Panc1 (cell line): ENCODE measurements at regions not wholly inside any gene's neighbourhood (a gene's known extent, or its start where the extent isn't known, plus 50 kb on each side); places are given as distances from the start of the nearest gene placed in this dataset.

Experiments used
- ATAC-seq: fragments of 200-7000 bp; cut with Tn5 transposase; 2 replicates; pipeline ENCODE4 v1.9.1; 2020; ENCODE audit warnings: mild to moderate bottlenecking, moderate library complexity
- BruUV-seq: library from RNA; stranded (reverse); fragments of 400-500 nt; replicated peaks from 2 replicates; lab custom pipeline; 2021; lab: Mats Ljungman, UMichigan
- CTCF ChIA-PET: fragments of 300-600 bp; sonication (Branson Sonifier 250); formaldehyde crosslinking; loops from one replicate; lab custom pipeline; 2022; ENCODE audit warnings: antibody characterized with exemption; lab: Charles Lee
- POLR2A ChIA-PET: fragments of 300-600 bp; sonication (Branson Sonifier 250); formaldehyde crosslinking; loops from one replicate; lab custom pipeline; 2022; ENCODE audit warnings: antibody characterized with exemption; lab: Charles Lee
- DNase-seq: peaks from one replicate; pipeline ENCODE4 v3.0.0-alpha.2; 2010; ENCODE audit warnings: low read depth, low spot score
- H3K27ac ChIP-seq: 2 replicates; pipeline ENCODE4 v1.5.1; 2011; ENCODE audit warnings: mild to moderate bottlenecking, low read length, inconsistent platforms
- H3K27me3 ChIP-seq: fragments of 200-500 bp; sonication (Bioruptor generic); 2 replicates; pipeline ENCODE4 v1.6.0; 2014; ENCODE audit warnings: low read length, inconsistent platforms; ENCODE audit not compliant: control insufficient read depth, insufficient read depth
- H3K36me3 ChIP-seq: fragments of 200-500 bp; sonication (Bioruptor generic); 2 replicates; pipeline ENCODE4 v1.5.1; 2014; ENCODE audit warnings: inconsistent platforms, mild to moderate bottlenecking, low read length, moderate library complexity; ENCODE audit not compliant: control insufficient read depth, insufficient read depth
- H3K4me1 ChIP-seq: 2 replicates; pipeline ENCODE4 v1.5.1; 2011; ENCODE audit warnings: inconsistent platforms, mild to moderate bottlenecking, low read length, moderate library complexity; ENCODE audit not compliant: control insufficient read depth, insufficient read depth
- H3K4me3 ChIP-seq, 2 experiments: 2 replicates each; pipeline ENCODE4 v1.5.1; 2011 to 2012; ENCODE audit warnings: low read depth in 2 of 2, low read length in 2 of 2, mild to moderate bottlenecking in 2 of 2, inconsistent platforms in 1 of 2, moderate library complexity in 1 of 2
- H3K9me3 ChIP-seq: fragments of 200-500 bp; sonication (Bioruptor generic); 2 replicates; pipeline ENCODE4 v1.5.1; 2014; ENCODE audit warnings: low read depth, mild to moderate bottlenecking, inconsistent platforms, low read length, moderate library complexity; ENCODE audit not compliant: control insufficient read depth, insufficient read depth
- TCF7L2 ChIP-seq: IDR thresholded peaks from 2 replicates; pipeline ENCODE4 v1.6.1; 2011; ENCODE audit warnings: mild to moderate bottlenecking, low read depth, low read length, inconsistent platforms
- in situ Hi-C: cut with HindIII; loops from 2 replicates; pipeline ENCODE4 v1.10.0; 2016; ENCODE audit warnings: low sequenced_read_pairs, low pct_unique_long_range_greater_than_20kb
- intact Hi-C: fragments of 100-400 bp; cut with micrococcal nuclease; formaldehyde crosslinking; loops from one replicate; pipeline ENCODE4 v1.10.0; 2022; ENCODE audit not compliant: unreplicated experiment
- TF ChIP-seq, protein P1 (sequence below), 2 experiments: IDR thresholded peaks; 2 replicates each; pipeline ENCODE4 v1.6.1; 2011 to 2012; ENCODE audit warnings: low read depth in 2 of 2, control low read depth in 1 of 2, low read length in 1 of 2, mild to moderate bottlenecking in 1 of 2, moderate library complexity in 1 of 2; ENCODE audit not compliant: insufficient read depth in 1 of 2
- TF ChIP-seq, protein P2 (sequence below): fragments of 450-650 bp; IDR thresholded peaks from 2 replicates; pipeline ENCODE4 v1.5.1; 2017; ENCODE audit warnings: mild to moderate bottlenecking

DNA sequence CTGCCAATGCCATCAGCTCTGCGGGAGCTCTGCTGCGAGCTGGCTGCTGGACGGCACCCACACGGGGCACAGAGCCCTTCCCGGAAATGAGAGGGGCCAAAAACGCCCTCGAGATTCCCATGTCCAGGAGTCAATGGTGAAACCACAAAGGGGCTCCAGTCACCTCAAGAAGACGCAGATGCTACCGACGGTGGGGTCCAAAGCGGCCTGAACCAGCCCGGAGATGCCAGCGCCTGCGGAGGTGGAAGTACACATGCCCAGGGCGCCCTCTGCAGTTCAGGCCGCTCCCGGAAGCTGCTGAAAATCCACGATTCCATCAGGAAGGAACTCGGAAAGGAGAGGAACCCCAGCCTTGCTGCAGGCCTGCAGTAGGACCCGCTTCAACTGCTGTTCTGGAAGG is 82.4 kb upstream of the SELENOP start:
- no peaks in the 10 kb centered on the region for H3K36me3 ChIP-seq
- no peak overlapping the region for H3K4me3 ChIP-seq
- H3K27me3 ChIP-seq, result peaks cover 5% of the 10 kb centered on the region; the same call in 1 of the 2 replicates
- TF ChIP-seq, protein P1, sequence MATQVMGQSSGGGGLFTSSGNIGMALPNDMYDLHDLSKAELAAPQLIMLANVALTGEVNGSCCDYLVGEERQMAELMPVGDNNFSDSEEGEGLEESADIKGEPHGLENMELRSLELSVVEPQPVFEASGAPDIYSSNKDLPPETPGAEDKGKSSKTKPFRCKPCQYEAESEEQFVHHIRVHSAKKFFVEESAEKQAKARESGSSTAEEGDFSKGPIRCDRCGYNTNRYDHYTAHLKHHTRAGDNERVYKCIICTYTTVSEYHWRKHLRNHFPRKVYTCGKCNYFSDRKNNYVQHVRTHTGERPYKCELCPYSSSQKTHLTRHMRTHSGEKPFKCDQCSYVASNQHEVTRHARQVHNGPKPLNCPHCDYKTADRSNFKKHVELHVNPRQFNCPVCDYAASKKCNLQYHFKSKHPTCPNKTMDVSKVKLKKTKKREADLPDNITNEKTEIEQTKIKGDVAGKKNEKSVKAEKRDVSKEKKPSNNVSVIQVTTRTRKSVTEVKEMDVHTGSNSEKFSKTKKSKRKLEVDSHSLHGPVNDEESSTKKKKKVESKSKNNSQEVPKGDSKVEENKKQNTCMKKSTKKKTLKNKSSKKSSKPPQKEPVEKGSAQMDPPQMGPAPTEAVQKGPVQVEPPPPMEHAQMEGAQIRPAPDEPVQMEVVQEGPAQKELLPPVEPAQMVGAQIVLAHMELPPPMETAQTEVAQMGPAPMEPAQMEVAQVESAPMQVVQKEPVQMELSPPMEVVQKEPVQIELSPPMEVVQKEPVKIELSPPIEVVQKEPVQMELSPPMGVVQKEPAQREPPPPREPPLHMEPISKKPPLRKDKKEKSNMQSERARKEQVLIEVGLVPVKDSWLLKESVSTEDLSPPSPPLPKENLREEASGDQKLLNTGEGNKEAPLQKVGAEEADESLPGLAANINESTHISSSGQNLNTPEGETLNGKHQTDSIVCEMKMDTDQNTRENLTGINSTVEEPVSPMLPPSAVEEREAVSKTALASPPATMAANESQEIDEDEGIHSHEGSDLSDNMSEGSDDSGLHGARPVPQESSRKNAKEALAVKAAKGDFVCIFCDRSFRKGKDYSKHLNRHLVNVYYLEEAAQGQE (IDR thresholded peaks at IDR 0.05; ENCODE audit: insufficient read depth in 1 of 2, low read depth in 2 of 2, low read length in 1 of 2), result no peak
- TF ChIP-seq, protein P2, sequence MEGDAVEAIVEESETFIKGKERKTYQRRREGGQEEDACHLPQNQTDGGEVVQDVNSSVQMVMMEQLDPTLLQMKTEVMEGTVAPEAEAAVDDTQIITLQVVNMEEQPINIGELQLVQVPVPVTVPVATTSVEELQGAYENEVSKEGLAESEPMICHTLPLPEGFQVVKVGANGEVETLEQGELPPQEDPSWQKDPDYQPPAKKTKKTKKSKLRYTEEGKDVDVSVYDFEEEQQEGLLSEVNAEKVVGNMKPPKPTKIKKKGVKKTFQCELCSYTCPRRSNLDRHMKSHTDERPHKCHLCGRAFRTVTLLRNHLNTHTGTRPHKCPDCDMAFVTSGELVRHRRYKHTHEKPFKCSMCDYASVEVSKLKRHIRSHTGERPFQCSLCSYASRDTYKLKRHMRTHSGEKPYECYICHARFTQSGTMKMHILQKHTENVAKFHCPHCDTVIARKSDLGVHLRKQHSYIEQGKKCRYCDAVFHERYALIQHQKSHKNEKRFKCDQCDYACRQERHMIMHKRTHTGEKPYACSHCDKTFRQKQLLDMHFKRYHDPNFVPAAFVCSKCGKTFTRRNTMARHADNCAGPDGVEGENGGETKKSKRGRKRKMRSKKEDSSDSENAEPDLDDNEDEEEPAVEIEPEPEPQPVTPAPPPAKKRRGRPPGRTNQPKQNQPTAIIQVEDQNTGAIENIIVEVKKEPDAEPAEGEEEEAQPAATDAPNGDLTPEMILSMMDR, result peak; percentile 61
- intact Hi-C loops, result no loop called here
- no TSS peak for BruUV-seq
- H3K27ac ChIP-seq, result no peak overlapping the region
- ChIA-PET CTCF (no interaction called here), POLR2A (no interaction called here)
- ATAC-seq, result no peak
- no peaks in the 10 kb centered on the region for H3K9me3 ChIP-seq
- in situ Hi-C loops, result no loop called here
- DNase-seq, result no peak
- no peaks in the 10 kb centered on the region for H3K4me1 ChIP-seq

DNA sequence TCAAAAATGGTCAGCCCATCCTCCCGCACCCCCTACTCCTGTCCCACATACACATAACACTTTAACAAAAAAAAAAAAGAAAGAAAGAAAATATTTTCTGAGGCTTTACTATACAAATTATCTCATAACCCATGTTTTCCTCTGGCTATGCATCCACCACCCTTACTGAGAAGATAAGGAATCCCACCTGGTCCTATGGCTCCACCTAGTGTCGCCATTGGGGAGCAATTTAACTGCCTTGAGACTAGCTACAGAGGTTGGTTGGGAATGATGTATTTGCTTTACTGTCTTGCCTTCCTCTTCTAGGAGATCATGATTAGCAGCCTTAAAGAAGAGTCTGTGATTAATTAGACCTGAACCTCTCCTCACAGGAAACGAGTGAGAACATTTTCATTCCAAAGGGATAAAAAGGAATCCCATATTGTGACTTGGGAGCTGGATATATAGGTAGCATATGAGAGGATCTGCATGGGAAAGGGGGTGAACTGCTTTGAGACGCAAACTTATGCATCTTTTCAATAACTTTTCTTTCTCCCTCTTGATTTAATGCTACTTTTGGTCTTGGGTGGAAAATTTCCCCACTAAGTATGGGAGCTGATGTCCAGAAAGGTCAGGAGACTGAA is 77.7 kb upstream of the SELENOP start:
- Histone ChIP-seq H3K36me3 (no peaks in the 10 kb centered on the region), H3K4me3 (no peak overlapping the region), H3K4me1 (no peaks in the 10 kb centered on the region), H3K9me3 (no peaks in the 10 kb centered on the region), H3K27me3 (peaks cover 10% of the 10 kb centered on the region), H3K27ac (no peak overlapping the region)
- in situ Hi-C loops (no loop called here), intact Hi-C loops (loop anchor here (1.0 to 10.0 kb wide), 4 partner anchors 122 to 1032 kb away; partner anchors contain the start of gene GHR)
- BruUV-seq, result no TSS peak
- DNase-seq (peak; percentile 72), ATAC-seq (peak; percentile 97)
- CTCF ChIA-PET, result interaction anchor here (0.5 to 1.8 kb wide), 10 partner anchors 19 to 1424 kb away, joined by 3 to 7 read pairs (median 4); no protein-coding TSS in a partner anchor
- TF ChIP-seq TCF7L2, result no peak
- TF ChIP-seq, protein P2, result peak; percentile 93
- POLR2A ChIA-PET, result no interaction called here
